PC-3 (cell line): ENCODE measurements at regions not wholly inside any gene's neighbourhood (a gene's known extent, or its start where the extent isn't known, plus 50 kb on each side); places are given as distances from the start of the nearest gene placed in this dataset.

ENCODE experiments used
- ATAC-seq: fragments of 200-7000 bp; cut with Tn5 transposase; 2 replicates; pipeline ENCODE4 v1.9.1; 2020; ENCODE audit warnings: mild to moderate bottlenecking, moderate library complexity
- BruUV-seq: library from RNA; stranded (reverse); fragments of 400-500 nt; replicated peaks from 2 replicates; lab custom pipeline; 2021; lab: Mats Ljungman, UMichigan
- CTCF ChIA-PET: fragments of 300-600 bp; sonication (Branson Sonifier 250); formaldehyde crosslinking; loops from one replicate; lab custom pipeline; 2022; ENCODE audit warnings: antibody characterized with exemption; lab: Charles Lee
- POLR2A ChIA-PET: fragments of 300-600 bp; sonication (Branson Sonifier 250); formaldehyde crosslinking; loops from one replicate; lab custom pipeline; 2022; ENCODE audit warnings: antibody characterized with exemption; ENCODE audit not compliant: unreplicated experiment; lab: Charles Lee
- DNase-seq: peaks from one replicate; pipeline ENCODE4 v3.0.0-alpha.2; 2015
- H2AFZ ChIP-seq: fragments of 300-600 bp; sonication (generic); 2 replicates; pipeline ENCODE4 v1.6.0; 2016; ENCODE audit warnings: antibody characterized with exemption, low read length
- H3F3A ChIP-seq: fragments of 300-600 bp; sonication (generic); one replicate; pipeline ENCODE4 v1.6.0; 2017; ENCODE audit warnings: antibody characterized with exemption, low read length, control low read depth, mild to moderate bottlenecking; ENCODE audit not compliant: unreplicated experiment
- H3K27ac ChIP-seq: fragments of 300-600 bp; sonication (generic); 2 replicates; pipeline ENCODE4 v1.5.1; 2016; ENCODE audit warnings: mild to moderate bottlenecking, low read length
- H3K27me3 ChIP-seq: fragments of 300-600 bp; sonication (generic); 2 replicates; pipeline ENCODE4 v1.6.1; 2016; ENCODE audit warnings: low read length, mixed read lengths
- H3K36me3 ChIP-seq: fragments of 300-600 bp; sonication (generic); 2 replicates; pipeline ENCODE4 v1.6.1; 2016; ENCODE audit warnings: low read depth, mixed run types, low read length, mixed read lengths
- H3K4me1 ChIP-seq: fragments of 300-600 bp; sonication (generic); 2 replicates; pipeline ENCODE4 v1.5.1; 2016; ENCODE audit warnings: low read length; ENCODE audit not compliant: insufficient read depth
- H3K4me2 ChIP-seq: fragments of 300-600 bp; sonication (generic); 2 replicates; pipeline ENCODE4 v1.6.0; 2016; ENCODE audit warnings: low read length
- H3K4me3 ChIP-seq: fragments of 300-600 bp; sonication (generic); 2 replicates; pipeline ENCODE4 v1.5.1; 2016; ENCODE audit warnings: mild to moderate bottlenecking, low read length, mixed read lengths
- H3K79me2 ChIP-seq: fragments of 300-600 bp; sonication (generic); 2 replicates; pipeline ENCODE4 v1.6.1; 2017; ENCODE audit warnings: low read length, mixed read lengths
- H3K9ac ChIP-seq: fragments of 300-600 bp; sonication (generic); 2 replicates; pipeline ENCODE4 v1.6.0; 2016; ENCODE audit warnings: mild to moderate bottlenecking, low read length
- H3K9me2 ChIP-seq: fragments of 300-600 bp; sonication (generic); replicated peaks from 2 replicates; pipeline ENCODE4 v1.6.1; 2016; ENCODE audit warnings: mixed run types, low read length, mixed read lengths
- H3K9me3 ChIP-seq: fragments of 300-600 bp; sonication (generic); 2 replicates; pipeline ENCODE4 v1.6.1; 2016; ENCODE audit warnings: low read length, mixed read lengths
- H4K20me1 ChIP-seq: fragments of 300-600 bp; sonication (generic); 2 replicates; pipeline ENCODE4 v1.6.1; 2016; ENCODE audit warnings: low read length, mixed read lengths
- EZH2 ChIP-seq: fragments of 300-600 bp; sonication (generic); IDR thresholded peaks from one replicate; pipeline ENCODE4 v1.6.1; 2017; ENCODE audit warnings: antibody characterized with exemption, mild to moderate bottlenecking, low read length; ENCODE audit not compliant: unreplicated experiment
- EZH2phosphoT487 ChIP-seq: fragments of 300-600 bp; sonication (generic); IDR thresholded peaks from 2 replicates; pipeline ENCODE4 v1.6.1; 2018; ENCODE audit warnings: mild to moderate bottlenecking, antibody characterized with exemption, low read length, borderline replicate concordance
- intact Hi-C: fragments of 100-400 bp; cut with micrococcal nuclease; formaldehyde crosslinking; loops from 2 replicates; pipeline ENCODE4 v1.9.0; 2023
- TF ChIP-seq, protein P1 (sequence below): fragments of 300-600 bp; sonication (generic); conservative IDR thresholded peaks from 2 replicates; pipeline ENCODE4 v1.5.1; 2017; ENCODE audit warnings: antibody characterized with exemption, low read depth, mild to moderate bottlenecking, low read length

DNA sequence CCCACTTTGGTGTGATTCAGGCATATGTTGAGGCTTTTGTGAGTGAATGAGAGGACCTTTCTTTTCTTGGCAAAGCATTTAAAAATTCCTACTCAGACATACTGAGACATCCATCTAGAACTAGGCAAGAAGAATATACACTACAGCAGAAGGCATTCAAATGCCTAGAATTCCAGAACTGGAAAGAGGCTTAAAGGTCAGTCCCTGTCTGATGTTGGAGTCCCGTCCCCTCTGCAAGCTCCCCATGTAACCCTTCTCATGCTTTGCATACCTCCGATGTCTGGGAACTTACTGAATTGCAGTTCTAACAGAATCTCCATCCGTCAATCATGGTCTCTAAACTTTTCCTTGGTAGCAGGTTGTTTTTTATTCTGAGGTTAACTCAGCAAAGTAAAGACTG, 152.9 kb downstream of the ATP6V1G3 start:
- Histone ChIP-seq H3K27ac (no peak overlapping the region), H3K27me3 (no peaks in the 10 kb centered on the region), H2AFZ (no peak overlapping the region), H4K20me1 (no peaks in the 10 kb centered on the region), H3F3A (no peaks in the 10 kb centered on the region), H3K9me3 (no peaks in the 10 kb centered on the region), H3K79me2 (no peaks in the 10 kb centered on the region), H3K9me2 (no peaks in the 10 kb centered on the region), H3K4me3 (no peak overlapping the region), H3K9ac (no peak overlapping the region), H3K4me2 (no peak overlapping the region), H3K4me1 (no peaks in the 10 kb centered on the region), H3K36me3 (no peaks in the 10 kb centered on the region)
- ATAC-seq (no peak), DNase-seq (no peak)
- BruUV-seq, result no TSS peak
- intact Hi-C loops, result no loop called here
- TF ChIP-seq, protein P1, sequence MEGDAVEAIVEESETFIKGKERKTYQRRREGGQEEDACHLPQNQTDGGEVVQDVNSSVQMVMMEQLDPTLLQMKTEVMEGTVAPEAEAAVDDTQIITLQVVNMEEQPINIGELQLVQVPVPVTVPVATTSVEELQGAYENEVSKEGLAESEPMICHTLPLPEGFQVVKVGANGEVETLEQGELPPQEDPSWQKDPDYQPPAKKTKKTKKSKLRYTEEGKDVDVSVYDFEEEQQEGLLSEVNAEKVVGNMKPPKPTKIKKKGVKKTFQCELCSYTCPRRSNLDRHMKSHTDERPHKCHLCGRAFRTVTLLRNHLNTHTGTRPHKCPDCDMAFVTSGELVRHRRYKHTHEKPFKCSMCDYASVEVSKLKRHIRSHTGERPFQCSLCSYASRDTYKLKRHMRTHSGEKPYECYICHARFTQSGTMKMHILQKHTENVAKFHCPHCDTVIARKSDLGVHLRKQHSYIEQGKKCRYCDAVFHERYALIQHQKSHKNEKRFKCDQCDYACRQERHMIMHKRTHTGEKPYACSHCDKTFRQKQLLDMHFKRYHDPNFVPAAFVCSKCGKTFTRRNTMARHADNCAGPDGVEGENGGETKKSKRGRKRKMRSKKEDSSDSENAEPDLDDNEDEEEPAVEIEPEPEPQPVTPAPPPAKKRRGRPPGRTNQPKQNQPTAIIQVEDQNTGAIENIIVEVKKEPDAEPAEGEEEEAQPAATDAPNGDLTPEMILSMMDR, result no peak
- TF ChIP-seq EZH2 (no peak), EZH2phosphoT487 (no peak)
- CTCF ChIA-PET, result no interaction called here
- POLR2A ChIA-PET, result no interaction called here

DNA sequence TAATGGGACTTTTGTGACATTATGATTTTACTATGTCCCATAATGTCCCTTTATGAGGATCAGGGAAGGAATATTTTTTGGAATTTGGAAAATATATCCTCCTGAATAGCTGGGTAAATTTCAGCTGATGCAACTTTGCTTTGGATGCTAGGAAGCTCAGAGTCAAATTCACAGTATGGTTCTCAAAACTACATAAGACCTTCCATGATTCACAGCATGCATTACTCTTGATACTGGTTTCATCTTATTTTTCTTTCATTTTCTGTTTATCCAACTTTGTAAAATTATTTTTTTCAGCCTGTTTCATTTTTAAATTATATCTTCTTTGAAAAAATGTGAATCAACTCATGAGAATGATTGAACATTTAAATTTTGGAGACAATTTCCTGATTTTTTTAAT, 160.2 kb downstream of the ATP6V1G3 start:
- no peaks in the 10 kb centered on the region for H3K79me2 ChIP-seq
- H4K20me1 ChIP-seq, result no peaks in the 10 kb centered on the region
- H3F3A ChIP-seq, result no peaks in the 10 kb centered on the region
- POLR2A ChIA-PET, result no interaction called here
- DNase-seq (no peak), ATAC-seq (no peak)
- H3K36me3 ChIP-seq, result no peaks in the 10 kb centered on the region
- BruUV-seq, result no TSS peak
- H3K4me1 ChIP-seq, result no peaks in the 10 kb centered on the region
- no peak overlapping the region for H3K4me3 ChIP-seq
- TF ChIP-seq EZH2, result no peak
- TF ChIP-seq, protein P1, result no peak
- no peak for TF ChIP-seq EZH2phosphoT487
- H3K27ac ChIP-seq, result no peak overlapping the region
- H2AFZ ChIP-seq, result no peak overlapping the region
- no peak overlapping the region for H3K9ac ChIP-seq
- intact Hi-C loops, result no loop called here
- H3K9me2 ChIP-seq, result no peaks in the 10 kb centered on the region
- no peak overlapping the region for H3K4me2 ChIP-seq
- no peaks in the 10 kb centered on the region for H3K9me3 ChIP-seq
- no peaks in the 10 kb centered on the region for H3K27me3 ChIP-seq
- CTCF ChIA-PET, result no interaction called here

DNA sequence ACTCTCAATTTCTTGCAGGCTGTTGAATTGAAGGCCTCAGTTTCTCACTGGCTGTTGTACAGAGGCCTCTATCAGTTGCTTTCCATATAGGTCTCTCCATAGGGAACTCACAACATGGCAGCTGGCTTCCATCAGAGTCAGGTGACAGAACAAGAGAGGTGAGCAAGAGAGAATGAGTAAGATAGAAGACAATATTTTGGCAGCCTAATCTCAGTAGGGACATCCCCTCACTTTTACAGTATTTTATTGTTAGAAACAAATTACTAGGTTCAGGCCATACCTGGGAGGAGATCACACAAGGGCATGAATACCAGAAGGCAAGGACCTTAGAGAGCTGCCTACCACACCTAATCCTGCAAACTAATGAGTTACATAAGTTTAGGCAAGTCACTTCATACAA, 162.8 kb downstream of the ATP6V1G3 start:
- Histone ChIP-seq H3K27me3 (no peaks in the 10 kb centered on the region), H2AFZ (no peak overlapping the region), H3K36me3 (no peaks in the 10 kb centered on the region), H3K9me3 (no peaks in the 10 kb centered on the region), H4K20me1 (no peaks in the 10 kb centered on the region), H3K79me2 (no peaks in the 10 kb centered on the region), H3K27ac (no peak overlapping the region), H3F3A (no peaks in the 10 kb centered on the region), H3K4me2 (no peak overlapping the region), H3K9me2 (no peaks in the 10 kb centered on the region), H3K4me1 (no peaks in the 10 kb centered on the region), H3K4me3 (no peak overlapping the region), H3K9ac (no peak overlapping the region)
- DNase-seq (no peak), ATAC-seq (no peak)
- intact Hi-C loops, result no loop called here
- TF ChIP-seq, protein P1, result no peak
- TF ChIP-seq EZH2 (no peak), EZH2phosphoT487 (no peak)
- CTCF ChIA-PET, result no interaction called here
- no TSS peak for BruUV-seq
- POLR2A ChIA-PET, result no interaction called here
